ENCODE measurements at regions not wholly inside any gene's neighbourhood (a gene's known extent, or its start where the extent isn't known, plus 50 kb on each side); places are given as distances from the start of the nearest gene placed in this dataset.

DNA sequence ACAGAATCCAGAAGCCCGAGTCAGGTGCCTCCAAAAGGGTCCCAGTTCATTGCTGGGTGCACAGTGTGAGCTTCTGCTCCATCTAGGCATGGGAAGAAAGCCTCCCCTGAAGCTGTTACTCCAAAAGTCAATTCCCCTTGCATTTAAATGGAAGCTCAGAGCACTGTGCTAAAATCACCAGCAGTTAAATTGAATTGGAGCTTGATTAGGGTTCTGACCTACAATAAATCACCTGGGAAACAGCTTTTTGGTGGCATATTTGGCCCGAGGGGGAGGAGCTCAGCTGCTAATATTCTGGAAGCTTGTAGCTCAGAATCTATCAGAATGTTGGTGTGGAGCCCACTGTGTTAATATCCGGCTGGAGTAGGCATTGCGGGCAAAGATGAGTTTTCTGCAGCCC lies 87.1 kb upstream of the RGMA start:
- no peak for DNase-seq
- TF ChIP-seq, protein P1, sequence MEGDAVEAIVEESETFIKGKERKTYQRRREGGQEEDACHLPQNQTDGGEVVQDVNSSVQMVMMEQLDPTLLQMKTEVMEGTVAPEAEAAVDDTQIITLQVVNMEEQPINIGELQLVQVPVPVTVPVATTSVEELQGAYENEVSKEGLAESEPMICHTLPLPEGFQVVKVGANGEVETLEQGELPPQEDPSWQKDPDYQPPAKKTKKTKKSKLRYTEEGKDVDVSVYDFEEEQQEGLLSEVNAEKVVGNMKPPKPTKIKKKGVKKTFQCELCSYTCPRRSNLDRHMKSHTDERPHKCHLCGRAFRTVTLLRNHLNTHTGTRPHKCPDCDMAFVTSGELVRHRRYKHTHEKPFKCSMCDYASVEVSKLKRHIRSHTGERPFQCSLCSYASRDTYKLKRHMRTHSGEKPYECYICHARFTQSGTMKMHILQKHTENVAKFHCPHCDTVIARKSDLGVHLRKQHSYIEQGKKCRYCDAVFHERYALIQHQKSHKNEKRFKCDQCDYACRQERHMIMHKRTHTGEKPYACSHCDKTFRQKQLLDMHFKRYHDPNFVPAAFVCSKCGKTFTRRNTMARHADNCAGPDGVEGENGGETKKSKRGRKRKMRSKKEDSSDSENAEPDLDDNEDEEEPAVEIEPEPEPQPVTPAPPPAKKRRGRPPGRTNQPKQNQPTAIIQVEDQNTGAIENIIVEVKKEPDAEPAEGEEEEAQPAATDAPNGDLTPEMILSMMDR (IDR thresholded peaks at IDR 0.05; ENCODE audit: low read depth, low read length): no peak
- Histone ChIP-seq H3K9me3 (ENCODE audit: severe bottlenecking) (peaks cover 2% of the 10 kb centered on the region), H3K27ac (no peak overlapping the region), H3K27me3 (ENCODE audit: insufficient read depth, low read depth, severe bottlenecking) (peaks cover 92% of the 10 kb centered on the region), H3K4me3 (ENCODE audit: low read depth, low read length) (no peak overlapping the region), H3K36me3 (no peaks in the 10 kb centered on the region)

DNA sequence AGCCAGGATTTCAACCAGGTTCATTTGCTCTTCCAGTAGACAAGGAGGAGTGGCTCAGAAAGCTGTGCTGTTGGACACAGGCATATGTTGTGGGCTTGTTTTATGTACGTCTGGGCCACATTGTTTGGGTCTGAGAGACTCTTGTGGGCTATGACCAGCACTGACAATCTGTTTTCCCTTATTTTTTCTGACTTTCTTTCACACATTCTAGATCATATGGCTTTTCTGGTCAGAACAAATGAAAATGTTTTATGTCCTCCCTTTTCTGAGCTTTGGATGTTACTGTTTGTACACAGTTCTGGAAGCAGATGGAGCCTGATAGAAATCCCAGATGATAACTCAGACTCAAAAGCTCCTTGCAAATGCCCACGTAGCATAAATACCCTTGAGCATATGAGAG lies 85.8 kb upstream of the RGMA start:
- no peaks in the 10 kb centered on the region for H3K36me3 ChIP-seq
- H3K27ac ChIP-seq: no peak overlapping the region
- H3K27me3 ChIP-seq (ENCODE audit: insufficient read depth, low read depth, severe bottlenecking): peaks cover 93% of the 10 kb centered on the region
- peaks cover 2% of the 10 kb centered on the region for H3K9me3 ChIP-seq (ENCODE audit: severe bottlenecking)
- DNase-seq: no peak
- TF ChIP-seq, protein P1 (IDR thresholded peaks at IDR 0.05; ENCODE audit: low read depth, low read length): no peak
- H3K4me3 ChIP-seq (ENCODE audit: low read depth, low read length): no peak overlapping the region

DNA sequence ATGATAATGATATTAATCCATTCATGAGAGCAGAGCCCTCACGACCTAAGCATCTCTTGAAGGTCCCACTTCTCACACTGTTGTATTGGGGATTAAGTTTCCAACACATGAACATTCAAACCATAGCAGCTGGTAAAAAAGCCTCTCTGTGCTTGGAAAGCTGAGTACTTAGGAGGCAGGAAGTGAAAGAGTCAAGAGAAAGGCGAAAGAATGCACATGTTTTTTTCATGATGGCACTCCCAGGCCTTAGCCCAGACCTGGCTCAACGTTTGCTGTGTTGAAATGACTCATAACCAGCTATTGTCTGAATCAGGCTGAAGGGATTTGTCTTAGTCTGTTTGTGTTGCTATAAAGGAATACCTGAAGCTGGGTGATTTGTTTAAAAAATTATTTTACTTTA lies 84.4 kb upstream of the RGMA start:
- no peaks in the 10 kb centered on the region for H3K36me3 ChIP-seq
- peaks cover 1% of the 10 kb centered on the region for H3K9me3 ChIP-seq (ENCODE audit: severe bottlenecking)
- TF ChIP-seq, protein P1 (IDR thresholded peaks at IDR 0.05; ENCODE audit: low read depth, low read length): no peak
- DNase-seq: no peak
- H3K4me3 ChIP-seq (ENCODE audit: low read depth, low read length): no peak overlapping the region
- no peak overlapping the region for H3K27ac ChIP-seq
- H3K27me3 ChIP-seq (ENCODE audit: insufficient read depth, low read depth, severe bottlenecking): peaks cover 91% of the 10 kb centered on the region

DNA sequence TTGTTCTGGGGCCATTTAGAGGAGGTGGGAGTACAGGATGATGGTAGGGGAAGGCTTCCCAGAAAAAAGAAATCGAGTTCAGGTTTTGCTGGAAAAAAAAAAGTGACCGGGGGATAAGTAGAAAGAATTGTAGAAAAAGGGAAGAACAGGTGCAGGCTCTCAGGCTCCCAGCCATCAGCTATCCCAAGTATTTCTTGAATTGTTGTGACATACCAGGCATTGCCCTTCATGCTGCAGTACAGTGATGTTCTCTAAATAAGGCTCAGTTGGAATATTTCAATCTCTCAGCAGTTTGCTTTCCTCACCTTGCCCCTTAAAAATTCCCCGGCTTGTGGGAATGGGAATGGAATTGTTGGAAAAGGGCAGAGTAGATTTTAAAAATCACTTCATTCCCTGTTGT lies 82.5 kb upstream of the RGMA start:
- Histone ChIP-seq H3K36me3 (no peaks in the 10 kb centered on the region), H3K27me3 (ENCODE audit: insufficient read depth, low read depth, severe bottlenecking) (peaks cover 86% of the 10 kb centered on the region), H3K27ac (no peak overlapping the region), H3K4me3 (ENCODE audit: low read depth, low read length) (no peak overlapping the region), H3K9me3 (ENCODE audit: severe bottlenecking) (no peaks in the 10 kb centered on the region)
- TF ChIP-seq, protein P1 (IDR thresholded peaks at IDR 0.05; ENCODE audit: low read depth, low read length): no peak
- no peak for DNase-seq

DNA sequence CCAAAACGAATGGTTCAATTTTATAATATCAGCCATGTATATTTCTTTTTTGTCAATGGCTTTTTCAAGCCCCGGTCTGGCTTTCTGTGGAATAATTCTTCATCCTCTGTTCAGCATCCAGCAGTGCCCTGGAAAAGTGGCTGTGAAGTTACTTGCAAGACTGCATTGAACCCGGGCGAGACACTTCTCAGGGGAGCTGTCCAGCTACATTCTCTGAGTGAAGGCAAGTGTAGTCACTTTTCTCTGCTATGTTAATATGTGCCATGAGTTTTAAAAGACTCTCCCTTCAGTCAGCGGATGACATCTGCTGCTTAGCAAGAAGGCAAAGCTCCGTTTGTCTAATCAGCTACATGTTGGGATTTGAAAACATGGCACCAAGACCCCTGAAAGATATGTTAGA lies 81.3 kb upstream of the RGMA start:
- H3K9me3 ChIP-seq (ENCODE audit: severe bottlenecking): no peaks in the 10 kb centered on the region
- TF ChIP-seq, protein P1 (IDR thresholded peaks at IDR 0.05; ENCODE audit: low read depth, low read length): no peak
- H3K27me3 ChIP-seq (ENCODE audit: insufficient read depth, low read depth, severe bottlenecking): peaks cover 83% of the 10 kb centered on the region
- H3K27ac ChIP-seq: no peak overlapping the region
- H3K4me3 ChIP-seq (ENCODE audit: low read depth, low read length): no peak overlapping the region
- DNase-seq: no peak
- no peaks in the 10 kb centered on the region for H3K36me3 ChIP-seq

DNA sequence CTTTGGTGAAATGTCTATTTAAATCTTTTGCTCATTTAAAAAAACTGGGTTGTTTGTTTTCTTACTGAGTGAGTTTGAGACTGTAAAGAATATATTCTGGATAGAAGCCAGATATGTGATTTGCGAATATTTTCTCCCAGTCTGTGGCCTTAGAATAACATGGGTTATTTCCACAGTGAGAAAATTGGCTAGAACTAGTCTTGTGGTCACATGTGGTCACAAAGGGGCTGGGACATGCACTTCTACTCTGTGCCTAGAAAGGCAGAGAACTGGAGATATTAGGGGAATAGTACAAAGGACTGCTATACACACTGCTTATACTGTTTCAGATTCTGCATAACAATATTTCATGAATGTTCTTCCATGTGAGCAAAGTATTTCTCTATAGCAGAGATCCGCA lies 79.9 kb upstream of the RGMA start:
- no peak for DNase-seq
- no peaks in the 10 kb centered on the region for H3K36me3 ChIP-seq
- H3K27me3 ChIP-seq (ENCODE audit: insufficient read depth, low read depth, severe bottlenecking): peaks cover 84% of the 10 kb centered on the region
- TF ChIP-seq, protein P1 (IDR thresholded peaks at IDR 0.05; ENCODE audit: low read depth, low read length): no peak
- H3K9me3 ChIP-seq (ENCODE audit: severe bottlenecking): no peaks in the 10 kb centered on the region
- no peak overlapping the region for H3K27ac ChIP-seq
- H3K4me3 ChIP-seq (ENCODE audit: low read depth, low read length): no peak overlapping the region
